B cell (primary cell): ENCODE measurements at regions not wholly inside any gene's neighbourhood (a gene's known extent, or its start where the extent isn't known, plus 50 kb on each side); places are given as distances from the start of the nearest gene placed in this dataset.

Experiments used
- EZH2 ChIP-seq: IDR thresholded peaks from 2 replicates; pipeline ENCODE4 v1.6.1; 2012; ENCODE audit warnings: borderline replicate concordance, low read depth, mild to moderate bottlenecking, moderate library complexity, low read length; ENCODE audit not compliant: insufficient read depth, poor library complexity, severe bottlenecking
- TF ChIP-seq, protein P1 (sequence below): fragments of 200-600 bp; IDR thresholded peaks from one replicate; pipeline ENCODE4 v1.8.0; 2022; ENCODE audit warnings: antibody characterized with exemption, mild to moderate bottlenecking

DNA sequence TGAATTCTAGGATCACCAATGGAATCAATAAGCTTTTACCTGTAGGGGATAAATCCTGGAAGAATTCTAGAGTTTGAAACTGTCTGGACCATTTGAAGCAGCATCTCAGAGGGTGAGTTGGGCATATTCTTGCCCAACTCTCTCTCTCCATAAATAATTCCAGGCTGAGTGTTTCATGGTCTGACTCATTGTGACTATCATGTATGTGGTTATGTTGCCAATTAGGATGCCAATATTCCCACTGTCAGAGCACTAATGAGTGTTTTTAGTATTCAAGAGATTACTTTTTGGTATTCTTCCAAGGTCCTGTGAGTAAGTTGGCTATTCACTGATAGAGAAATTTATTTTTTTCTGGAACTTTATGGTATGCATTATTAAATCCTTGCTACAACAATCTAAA lies 456.9 kb downstream of the TOX3 start:
- TF ChIP-seq, protein P1, sequence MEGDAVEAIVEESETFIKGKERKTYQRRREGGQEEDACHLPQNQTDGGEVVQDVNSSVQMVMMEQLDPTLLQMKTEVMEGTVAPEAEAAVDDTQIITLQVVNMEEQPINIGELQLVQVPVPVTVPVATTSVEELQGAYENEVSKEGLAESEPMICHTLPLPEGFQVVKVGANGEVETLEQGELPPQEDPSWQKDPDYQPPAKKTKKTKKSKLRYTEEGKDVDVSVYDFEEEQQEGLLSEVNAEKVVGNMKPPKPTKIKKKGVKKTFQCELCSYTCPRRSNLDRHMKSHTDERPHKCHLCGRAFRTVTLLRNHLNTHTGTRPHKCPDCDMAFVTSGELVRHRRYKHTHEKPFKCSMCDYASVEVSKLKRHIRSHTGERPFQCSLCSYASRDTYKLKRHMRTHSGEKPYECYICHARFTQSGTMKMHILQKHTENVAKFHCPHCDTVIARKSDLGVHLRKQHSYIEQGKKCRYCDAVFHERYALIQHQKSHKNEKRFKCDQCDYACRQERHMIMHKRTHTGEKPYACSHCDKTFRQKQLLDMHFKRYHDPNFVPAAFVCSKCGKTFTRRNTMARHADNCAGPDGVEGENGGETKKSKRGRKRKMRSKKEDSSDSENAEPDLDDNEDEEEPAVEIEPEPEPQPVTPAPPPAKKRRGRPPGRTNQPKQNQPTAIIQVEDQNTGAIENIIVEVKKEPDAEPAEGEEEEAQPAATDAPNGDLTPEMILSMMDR, result no peak
- TF ChIP-seq EZH2, result no peak
